ENCODE measurements at regions not wholly inside any gene's neighbourhood (a gene's known extent, or its start where the extent isn't known, plus 50 kb on each side); places are given as distances from the start of the nearest gene placed in this dataset.

GRCh38 chr20:11785885-11786507 lies 131.7 kb upstream of the BTBD3 start:
- no CpG with 5 or more reads among the region's 4 CpGs for WGBS, 2 donors (ENCODE audit: extremely low coverage in 2 of 2, insufficient read length in 2 of 2, insufficient replicate concordance in 1 of 2)

DNA sequence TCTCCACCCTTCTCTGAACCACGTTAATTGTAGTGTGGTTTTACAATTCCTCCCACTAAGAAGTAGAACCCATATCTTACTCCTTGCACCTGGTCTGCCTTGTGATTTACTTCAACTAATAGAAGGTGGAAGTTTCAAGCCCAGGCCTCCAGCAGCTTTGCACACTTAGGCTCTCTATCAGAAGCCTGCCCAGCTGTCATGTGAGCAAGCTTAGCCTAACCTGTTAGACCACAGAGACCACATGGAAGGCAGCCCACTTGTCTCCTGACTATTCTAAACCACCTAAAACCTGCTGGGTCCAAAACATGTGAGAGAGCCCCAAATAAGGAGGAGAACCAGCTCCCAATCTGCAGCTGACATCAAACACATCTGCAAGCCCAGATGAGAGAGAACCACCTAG lies 127.6 kb upstream of the BTBD3 start:
- Histone ChIP-seq H3K4ac (ENCODE audit: low read length) (no peak overlapping the region), H3K14ac (ENCODE audit: low read length) (no peak overlapping the region), H4K8ac (ENCODE audit: low read depth, low read length) (no peak overlapping the region), H2BK15ac (ENCODE audit: low read length) (no peak overlapping the region), H3K9me3 (replicated peaks in 1 of 2; ENCODE audit: control insufficient read depth in 2 of 2, insufficient read depth in 1 of 2, low read depth in 1 of 2, low read length in 2 of 2) (no peaks in the 10 kb centered on the region), H4K91ac (ENCODE audit: low read depth, low read length, poor library complexity) (no peak overlapping the region), H2BK120ac (ENCODE audit: low read depth, low read length) (no peak overlapping the region), H3K4me2 (ENCODE audit: insufficient read depth, low read length, poor library complexity, severe bottlenecking) (no peak overlapping the region), H2AK5ac (ENCODE audit: low read depth, low read length) (no peak overlapping the region), H3K27ac (replicated peaks; ENCODE audit: low read length) (no peak overlapping the region), H3K27me3 (ENCODE audit: control insufficient read depth in 3 of 3, insufficient read depth in 3 of 3, low read depth in 1 of 3, low read length in 3 of 3) (no peaks in the 10 kb centered on the region), H2AFZ (ENCODE audit: low read length) (no peak overlapping the region), H3K79me1 (ENCODE audit: low read depth, low read length) (no peaks in the 10 kb centered on the region), H2BK12ac (ENCODE audit: low read length) (peak overlapping the region; percentile 46), H3K4me1 (ENCODE audit: control insufficient read depth in 2 of 2, insufficient read depth in 1 of 2, low read depth in 1 of 2, low read length in 2 of 2) (peaks cover 0 to 2% of the 10 kb centered on the region in 2 donors), H3K23ac (ENCODE audit: low read depth, low read length, poor library complexity) (no peak overlapping the region), H3K36me3 (replicated peaks in 1 of 2; ENCODE audit: control insufficient read depth in 2 of 2, insufficient read depth in 2 of 2, low read length in 2 of 2) (no peaks in the 10 kb centered on the region), H3K4me3 (ENCODE audit: low read length in 2 of 2) (no peak overlapping the region), H2BK5ac (ENCODE audit: low read length) (no peak overlapping the region), H3K9ac (ENCODE audit: low read depth, low read length, poor library complexity) (no peak overlapping the region), H3K18ac (ENCODE audit: low read length) (no peak overlapping the region)
- WGBS, 2 donors (ENCODE audit: extremely low coverage in 2 of 2, insufficient read length in 2 of 2, insufficient replicate concordance in 1 of 2): no CpG with 5 or more reads among the region's 1 CpG
- DNase-seq (ENCODE audit: low spot score): no peak

More at GRCh38 chr20:11785885-11786507, 131.7 kb upstream of the BTBD3 start:
- Histone ChIP-seq H2BK5ac (ENCODE audit: low read length) (no peak overlapping the region), H2BK120ac (ENCODE audit: low read depth, low read length) (no peak overlapping the region), H2AK5ac (ENCODE audit: low read depth, low read length) (no peak overlapping the region), H3K9me3 (replicated peaks in 1 of 2; ENCODE audit: control insufficient read depth in 2 of 2, insufficient read depth in 1 of 2, low read depth in 1 of 2, low read length in 2 of 2) (no peaks in the 10 kb centered on the region), H3K4me1 (ENCODE audit: control insufficient read depth in 2 of 2, insufficient read depth in 1 of 2, low read depth in 1 of 2, low read length in 2 of 2) (peaks cover 0 to 2% of the 10 kb centered on the region in 2 donors), H3K79me1 (ENCODE audit: low read depth, low read length) (no peaks in the 10 kb centered on the region), H3K27ac (replicated peaks; ENCODE audit: low read length) (no peak overlapping the region), H2BK12ac (ENCODE audit: low read length) (no peak overlapping the region), H4K91ac (ENCODE audit: low read depth, low read length, poor library complexity) (no peak overlapping the region), H2AFZ (ENCODE audit: low read length) (no peak overlapping the region), H3K27me3 (ENCODE audit: control insufficient read depth in 3 of 3, insufficient read depth in 3 of 3, low read depth in 1 of 3, low read length in 3 of 3) (no peaks in the 10 kb centered on the region), H3K23ac (ENCODE audit: low read depth, low read length, poor library complexity) (no peak overlapping the region), H3K9ac (ENCODE audit: low read depth, low read length, poor library complexity) (no peak overlapping the region), H3K4ac (ENCODE audit: low read length) (no peak overlapping the region), H2BK15ac (ENCODE audit: low read length) (no peak overlapping the region), H3K36me3 (replicated peaks in 1 of 2; ENCODE audit: control insufficient read depth in 2 of 2, insufficient read depth in 2 of 2, low read length in 2 of 2) (no peaks in the 10 kb centered on the region), H3K14ac (ENCODE audit: low read length) (no peak overlapping the region), H3K4me3 (ENCODE audit: low read length in 2 of 2) (no peak overlapping the region), H3K18ac (ENCODE audit: low read length) (no peak overlapping the region), H4K8ac (ENCODE audit: low read depth, low read length) (no peak overlapping the region), H3K4me2 (ENCODE audit: insufficient read depth, low read length, poor library complexity, severe bottlenecking) (no peak overlapping the region)
- DNase-seq (ENCODE audit: low spot score): no peak

- DNase-seq (ENCODE audit: low spot score): no peak
- Histone ChIP-seq H4K8ac (ENCODE audit: low read depth, low read length) (no peak overlapping the region), H3K18ac (ENCODE audit: low read length) (no peak overlapping the region), H2AK5ac (ENCODE audit: low read depth, low read length) (no peak overlapping the region), H3K9ac (ENCODE audit: low read depth, low read length, poor library complexity) (no peak overlapping the region), H2BK12ac (ENCODE audit: low read length) (no peak overlapping the region), H4K91ac (ENCODE audit: low read depth, low read length, poor library complexity) (no peak overlapping the region), H3K4me2 (ENCODE audit: insufficient read depth, low read length, poor library complexity, severe bottlenecking) (no peak overlapping the region), H3K23ac (ENCODE audit: low read depth, low read length, poor library complexity) (no peak overlapping the region), H3K4me1 (ENCODE audit: control insufficient read depth in 2 of 2, insufficient read depth in 1 of 2, low read depth in 1 of 2, low read length in 2 of 2) (no peaks in the 10 kb centered on the region), H3K36me3 (replicated peaks in 1 of 2; ENCODE audit: control insufficient read depth in 2 of 2, insufficient read depth in 2 of 2, low read length in 2 of 2) (no peaks in the 10 kb centered on the region), H2AFZ (ENCODE audit: low read length) (no peak overlapping the region), H3K27ac (replicated peaks; ENCODE audit: low read length) (no peak overlapping the region), H3K9me3 (replicated peaks in 1 of 2; ENCODE audit: control insufficient read depth in 2 of 2, insufficient read depth in 1 of 2, low read depth in 1 of 2, low read length in 2 of 2) (no peaks in the 10 kb centered on the region), H3K79me1 (ENCODE audit: low read depth, low read length) (no peaks in the 10 kb centered on the region), H3K4me3 (ENCODE audit: low read length in 2 of 2) (no peak overlapping the region), H2BK15ac (ENCODE audit: low read length) (no peak overlapping the region), H3K27me3 (ENCODE audit: control insufficient read depth in 3 of 3, insufficient read depth in 3 of 3, low read depth in 1 of 3, low read length in 3 of 3) (no peaks in the 10 kb centered on the region), H2BK5ac (ENCODE audit: low read length) (no peak overlapping the region), H3K4ac (ENCODE audit: low read length) (no peak overlapping the region), H3K14ac (ENCODE audit: low read length) (no peak overlapping the region), H2BK120ac (ENCODE audit: low read depth, low read length) (no peak overlapping the region)
- no CpG with 5 or more reads among the region's 2 CpGs for WGBS, 2 donors (ENCODE audit: extremely low coverage in 2 of 2, insufficient read length in 2 of 2, insufficient replicate concordance in 1 of 2)
Observed at GRCh38 chr20:11791316-11791715, 126.4 kb upstream of the BTBD3 start.

DNA sequence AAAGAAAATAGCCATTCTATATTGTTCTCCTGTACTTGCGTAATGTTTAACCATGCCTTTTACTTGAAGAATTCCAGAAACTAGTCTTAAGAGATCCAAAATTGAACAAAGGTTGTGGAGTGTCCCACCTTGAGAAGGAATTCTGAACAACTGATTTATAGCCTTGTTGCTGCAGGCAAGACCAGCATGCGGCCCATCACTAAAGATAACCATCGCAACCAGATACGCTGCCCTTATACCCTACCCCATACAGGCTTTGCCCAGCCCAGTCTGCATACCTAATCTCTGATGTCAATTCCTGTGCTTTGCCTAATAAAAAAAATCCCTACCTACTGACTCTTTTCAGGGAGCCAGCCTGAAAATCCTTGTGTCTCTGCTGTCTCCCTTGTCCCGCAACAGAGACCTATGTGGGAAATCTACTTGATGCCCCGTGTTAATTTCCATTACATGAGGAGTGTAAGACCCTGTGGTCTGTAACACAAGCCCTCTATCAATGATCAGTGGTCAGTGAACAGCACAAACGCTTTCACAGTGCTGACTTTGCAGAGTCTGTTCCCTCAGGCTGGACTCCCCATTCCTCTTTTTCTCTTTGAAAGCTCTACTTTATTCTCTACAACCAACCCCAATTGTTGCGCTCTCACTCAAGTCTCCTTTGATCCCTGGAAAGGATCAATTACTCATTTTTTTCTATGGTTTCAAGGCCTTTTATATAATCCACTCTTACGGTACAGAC lies 125.7 kb upstream of the BTBD3 start:
- no peaks in the 10 kb centered on the region for H3K4me1 ChIP-seq (ENCODE audit: control insufficient read depth in 2 of 2, insufficient read depth in 1 of 2, low read depth in 1 of 2, low read length in 2 of 2)
- H3K36me3 ChIP-seq (replicated peaks in 1 of 2; ENCODE audit: control insufficient read depth in 2 of 2, insufficient read depth in 2 of 2, low read length in 2 of 2): no peaks in the 10 kb centered on the region
- H2BK120ac ChIP-seq (ENCODE audit: low read depth, low read length): no peak overlapping the region
- no peak overlapping the region for H2BK12ac ChIP-seq (ENCODE audit: low read length)
- H3K23ac ChIP-seq (ENCODE audit: low read depth, low read length, poor library complexity): no peak overlapping the region
- H2AK5ac ChIP-seq (ENCODE audit: low read depth, low read length): no peak overlapping the region
- H4K91ac ChIP-seq (ENCODE audit: low read depth, low read length, poor library complexity): no peak overlapping the region
- H2AFZ ChIP-seq (ENCODE audit: low read length): no peak overlapping the region
- H3K27me3 ChIP-seq (ENCODE audit: control insufficient read depth in 3 of 3, insufficient read depth in 3 of 3, low read depth in 1 of 3, low read length in 3 of 3): no peaks in the 10 kb centered on the region
- no peak overlapping the region for H2BK5ac ChIP-seq (ENCODE audit: low read length)
- no peak overlapping the region for H3K9ac ChIP-seq (ENCODE audit: low read depth, low read length, poor library complexity)
- no peak overlapping the region for H3K4me3 ChIP-seq (ENCODE audit: low read length in 2 of 2)
- H3K4me2 ChIP-seq (ENCODE audit: insufficient read depth, low read length, poor library complexity, severe bottlenecking): no peak overlapping the region
- DNase-seq (ENCODE audit: low spot score): no peak
- H2BK15ac ChIP-seq (ENCODE audit: low read length): no peak overlapping the region
- no peak overlapping the region for H3K18ac ChIP-seq (ENCODE audit: low read length)
- H3K14ac ChIP-seq (ENCODE audit: low read length): no peak overlapping the region
- H3K27ac ChIP-seq (replicated peaks; ENCODE audit: low read length): no peak overlapping the region
- WGBS, 2 donors (ENCODE audit: extremely low coverage in 2 of 2, insufficient read length in 2 of 2, insufficient replicate concordance in 1 of 2): no CpG with 5 or more reads among the region's 9 CpGs
- no peaks in the 10 kb centered on the region for H3K79me1 ChIP-seq (ENCODE audit: low read depth, low read length)
- no peaks in the 10 kb centered on the region for H3K9me3 ChIP-seq (replicated peaks in 1 of 2; ENCODE audit: control insufficient read depth in 2 of 2, insufficient read depth in 1 of 2, low read depth in 1 of 2, low read length in 2 of 2)
- H3K4ac ChIP-seq (ENCODE audit: low read length): no peak overlapping the region
- H4K8ac ChIP-seq (ENCODE audit: low read depth, low read length): no peak overlapping the region

Data from neuronal stem cell (in vitro differentiated cells).